GM19035 (cell line): ENCODE measurements at regions not wholly inside any gene's neighbourhood (a gene's known extent, or its start where the extent isn't known, plus 50 kb on each side); places are given as distances from the start of the nearest gene placed in this dataset.
"Not testable (repeated sequence)": the region's sequence is repeated elsewhere in the genome, so short reads cannot be mapped to it uniquely, and the experiment has no call there.

Source experiments
- ATAC-seq: cut with Tn5 transposase; IDR thresholded peaks from one replicate; pipeline ENCODE4 v1.9.1; 2021; ENCODE audit not compliant: unreplicated experiment

DNA sequence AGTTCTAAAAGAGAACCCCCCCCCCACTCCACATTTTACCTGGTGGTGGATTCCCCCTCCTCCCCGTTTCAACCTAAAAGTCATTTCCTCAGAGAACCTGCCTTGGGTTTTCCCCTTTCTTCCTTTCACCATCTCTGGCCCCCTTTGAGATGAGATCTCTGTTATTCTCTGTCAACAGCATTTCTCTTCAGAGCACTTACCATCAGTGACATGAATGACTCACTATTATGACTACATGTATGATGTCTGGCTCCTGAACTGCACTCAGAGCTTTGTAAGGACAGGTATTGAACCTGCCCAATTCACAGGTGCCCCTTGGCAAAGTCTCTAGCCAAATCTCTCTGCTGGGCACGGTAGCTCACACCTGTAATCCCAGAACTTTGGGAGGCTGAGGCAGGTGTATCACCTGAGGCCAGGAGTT is 61.4 kb upstream of the JARID2 start:
- ATAC-seq: no peak

DNA sequence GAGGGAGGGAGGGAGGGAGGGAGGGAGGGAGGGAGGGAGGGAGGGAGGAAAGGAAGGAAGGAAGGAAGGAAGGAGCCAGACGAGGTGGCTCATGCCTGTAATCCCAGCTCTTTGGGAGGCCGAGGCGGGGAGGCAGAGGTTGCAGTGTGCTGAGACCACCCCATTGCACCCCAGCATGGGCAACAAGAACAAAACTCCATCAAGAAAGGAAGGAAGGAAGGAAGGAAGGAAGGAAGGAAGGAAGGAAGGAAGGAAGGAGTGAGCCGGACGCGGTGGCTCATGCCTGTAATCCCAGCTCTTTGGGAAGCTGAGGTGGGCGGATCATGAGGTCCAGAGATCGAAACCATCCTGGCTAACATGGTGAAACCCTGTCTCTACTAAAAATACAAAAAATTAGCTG is 60.8 kb upstream of the JARID2 start:
- not testable (repeated sequence) for ATAC-seq

DNA sequence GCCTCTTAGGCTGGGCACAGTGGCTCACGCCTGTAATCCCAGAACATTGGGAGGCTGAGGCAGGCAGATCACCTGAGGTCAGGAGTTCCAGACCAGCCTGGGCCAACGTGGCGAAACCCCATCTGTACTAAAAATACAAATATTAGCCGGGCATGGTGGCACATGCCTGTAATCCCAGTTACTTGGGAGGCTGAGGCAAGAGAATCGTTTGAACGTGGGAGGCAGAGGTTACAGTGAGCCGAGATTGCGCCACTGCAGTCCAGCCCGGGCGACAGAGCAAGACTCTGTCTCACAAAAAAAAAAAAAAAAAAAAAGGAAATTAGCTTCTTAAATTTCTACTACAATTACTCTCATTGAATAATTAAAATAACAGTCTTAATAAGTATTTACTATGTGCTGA is 52.4 kb upstream of the JARID2 start:
- not testable (repeated sequence) for ATAC-seq

DNA sequence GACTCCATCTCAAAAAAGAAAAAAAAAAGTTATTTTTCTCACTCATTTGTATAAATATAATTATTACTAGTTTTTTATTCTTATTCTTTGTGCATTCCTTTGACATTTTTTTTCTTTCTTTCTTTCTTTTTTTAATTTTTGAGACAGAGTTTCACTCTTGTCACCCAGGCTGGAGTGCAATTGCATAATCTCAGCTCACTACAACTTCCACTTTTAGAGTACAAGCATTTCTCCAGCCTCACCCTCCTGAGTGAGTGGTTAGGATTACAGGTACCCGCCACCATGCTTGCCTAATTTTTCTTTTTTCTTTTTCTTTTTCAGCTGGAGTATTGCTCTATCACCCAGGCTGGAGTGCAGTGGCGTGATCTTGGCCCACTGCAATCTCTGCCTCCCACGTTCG is 51.4 kb upstream of the JARID2 start:
- ATAC-seq: no peak
